GM18868 (cell line): ENCODE measurements at regions not wholly inside any gene's neighbourhood (a gene's known extent, or its start where the extent isn't known, plus 50 kb on each side); places are given as distances from the start of the nearest gene placed in this dataset.
A peak's percentile ranks its signal among the peaks of the same experiment; 100 is the strongest.
"Not testable (repeated sequence)": the region's sequence is repeated elsewhere in the genome, so short reads cannot be mapped to it uniquely, and the experiment has no call there.

ENCODE experiments used
- ATAC-seq: cut with Tn5 transposase; IDR thresholded peaks from one replicate; pipeline ENCODE4 v1.9.1; 2021; ENCODE audit warnings: mild to moderate bottlenecking, moderate library complexity; ENCODE audit not compliant: unreplicated experiment

- ATAC-seq: no peak
Observed at GRCh38 chr12:60451457-60451856, 855.6 kb downstream of the SLC16A7 start.

- ATAC-seq: no peak
Observed at GRCh38 chr12:60465060-60465459, 869.2 kb downstream of the SLC16A7 start.

DNA sequence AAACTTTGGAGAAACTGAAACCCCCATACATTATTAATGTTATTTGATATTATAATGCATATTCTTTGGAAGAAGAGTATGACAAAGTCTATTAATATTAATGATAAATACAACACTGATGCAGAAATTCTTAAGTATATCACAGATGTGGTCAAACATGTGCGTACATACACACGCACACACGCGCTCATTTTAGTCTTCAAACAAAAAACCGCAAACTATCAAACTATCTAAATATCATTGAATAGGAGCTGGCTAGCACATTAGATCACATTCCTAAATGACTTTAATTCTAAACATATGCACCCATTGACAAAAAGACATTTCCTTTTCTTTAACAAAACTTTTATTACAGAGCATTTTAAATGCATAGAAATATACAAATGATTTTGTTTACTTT, 872.7 kb downstream of the SLC16A7 start:
- ATAC-seq: no peak

GRCh38 chr12:60475825-60476224, 880.0 kb downstream of the SLC16A7 start:
- ATAC-seq: no peak

GRCh38 chr12:60487284-60487683, 891.5 kb downstream of the SLC16A7 start:
- ATAC-seq: no peak

DNA sequence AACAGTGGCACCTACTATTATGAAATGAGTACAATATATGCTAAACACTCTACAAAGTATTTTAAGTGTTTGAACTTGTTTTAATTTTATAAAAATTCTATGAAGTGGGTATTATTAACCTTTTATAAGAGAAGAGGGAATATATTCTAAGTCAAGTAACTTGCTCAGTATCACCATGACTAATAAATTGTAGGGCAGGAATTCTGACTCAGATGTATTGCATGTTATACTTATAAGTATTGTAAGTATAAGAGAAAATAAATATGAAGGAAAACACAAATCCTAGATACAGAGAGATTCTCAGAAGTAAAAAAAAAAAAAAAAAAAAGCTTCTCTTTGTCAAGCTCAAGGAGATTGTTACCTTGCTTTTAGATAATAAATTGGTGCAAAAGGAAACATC, 893.2 kb downstream of the SLC16A7 start:
- ATAC-seq: no peak

GRCh38 chr12:60494244-60494643, 898.4 kb downstream of the SLC16A7 start:
- peak; percentile 66 for ATAC-seq

- ATAC-seq: no peak
Observed at GRCh38 chr12:60498656-60499055, 902.8 kb downstream of the SLC16A7 start.

DNA sequence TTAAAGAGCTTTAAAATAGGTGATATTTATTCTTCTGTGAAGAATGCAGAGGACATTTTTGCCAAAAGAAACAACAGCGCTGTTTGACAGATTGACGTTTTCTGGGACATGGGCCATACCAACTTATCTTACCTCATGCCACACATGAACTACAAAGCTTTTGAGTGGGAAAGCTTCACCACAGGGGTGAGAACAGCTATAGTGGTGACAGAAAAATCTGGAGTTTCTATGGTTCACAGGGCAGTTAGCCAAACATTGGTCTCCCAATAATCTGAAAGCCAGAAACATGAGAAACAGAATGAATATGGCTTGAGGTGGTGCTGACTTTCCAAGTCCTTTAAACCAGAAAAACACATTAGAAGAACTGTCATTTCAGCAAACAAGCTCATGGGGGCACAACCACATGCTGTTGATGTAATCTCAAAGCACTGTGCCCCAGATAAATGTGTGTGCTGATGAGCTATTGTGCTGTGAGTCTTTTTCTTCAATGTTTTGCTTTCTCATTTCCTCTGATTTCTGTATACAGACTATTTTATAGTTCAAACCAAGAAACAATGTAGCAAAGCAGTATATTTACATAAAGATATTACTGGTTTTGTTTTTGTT, 905.4 kb downstream of the SLC16A7 start:
- ATAC-seq: no peak

DNA sequence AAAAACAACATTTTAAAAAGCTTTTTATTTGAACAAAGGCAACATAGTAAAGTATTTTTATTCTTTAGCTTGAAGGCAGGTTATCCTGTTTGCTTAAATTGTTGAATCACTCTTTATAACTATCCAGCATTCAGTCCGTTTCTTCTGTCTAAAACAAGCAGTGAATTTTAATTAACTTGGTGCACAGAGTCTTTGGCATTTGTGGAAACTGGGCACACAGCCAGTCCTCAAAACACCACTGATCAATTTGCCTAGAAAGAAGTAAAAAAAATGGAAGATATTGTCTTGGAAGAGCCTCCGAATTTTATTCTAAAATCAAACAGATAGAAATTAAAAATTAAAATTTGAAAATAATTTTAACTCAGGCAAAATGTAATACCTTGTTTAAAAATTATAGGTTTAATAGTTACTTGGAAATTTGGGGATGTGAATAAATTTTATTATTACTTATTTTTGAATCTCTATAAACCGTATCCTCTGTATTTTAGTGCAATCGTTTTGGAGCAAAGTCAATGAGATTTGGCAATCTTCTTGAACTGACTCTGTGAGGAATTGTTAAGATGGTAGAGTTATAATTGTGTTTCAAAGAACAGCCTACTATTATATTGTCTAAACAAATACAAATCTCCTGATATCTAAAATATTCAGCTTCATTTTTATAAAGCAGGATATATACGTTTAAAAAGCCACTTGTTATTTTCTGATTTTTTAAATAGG, 927.0 kb downstream of the SLC16A7 start:
- ATAC-seq: no peak

DNA sequence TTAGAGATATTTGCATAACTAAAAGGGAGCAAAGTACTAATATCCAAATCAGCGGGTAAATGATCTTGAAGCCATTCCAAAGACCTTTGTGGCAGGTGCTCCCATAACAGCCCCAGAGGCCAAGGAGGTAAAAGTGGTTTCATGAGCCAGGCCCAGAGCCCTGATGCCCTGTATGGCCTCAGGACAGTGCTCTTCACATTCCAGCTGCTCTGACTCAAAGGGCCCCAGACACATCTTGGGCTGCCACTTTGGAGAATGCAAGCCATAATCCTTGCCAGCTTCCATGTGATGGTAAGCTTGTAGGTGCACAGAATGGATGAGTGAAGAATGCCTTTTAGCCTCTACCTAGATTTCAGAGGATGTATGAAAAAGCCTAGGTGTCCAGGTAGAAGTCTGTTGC, 933.4 kb downstream of the SLC16A7 start:
- no peak for ATAC-seq

GRCh38 chr12:60529723-60530122, 933.9 kb downstream of the SLC16A7 start:
- no peak for ATAC-seq

- ATAC-seq: no peak
Observed at GRCh38 chr12:60535363-60535762, 939.5 kb downstream of the SLC16A7 start.

DNA sequence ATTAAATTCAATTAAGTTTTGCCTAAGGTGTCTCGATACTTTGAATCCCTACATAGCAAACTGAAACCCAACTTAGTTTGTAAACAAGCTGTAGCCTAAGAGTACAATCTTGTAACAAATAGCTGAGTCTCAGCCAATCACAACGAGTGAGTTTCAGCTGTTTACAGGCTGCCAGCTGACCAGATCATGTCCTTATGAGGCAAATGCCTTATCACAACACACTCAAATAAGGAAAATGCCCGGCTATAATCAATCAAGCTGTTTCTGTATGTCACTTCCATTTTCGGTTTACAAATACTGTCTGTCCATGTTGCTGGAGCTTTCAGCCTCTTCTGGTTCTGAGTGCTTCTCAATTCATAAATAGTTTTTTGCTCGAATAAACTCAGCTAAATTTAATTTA, 943.8 kb downstream of the SLC16A7 start:
- no peak for ATAC-seq

DNA sequence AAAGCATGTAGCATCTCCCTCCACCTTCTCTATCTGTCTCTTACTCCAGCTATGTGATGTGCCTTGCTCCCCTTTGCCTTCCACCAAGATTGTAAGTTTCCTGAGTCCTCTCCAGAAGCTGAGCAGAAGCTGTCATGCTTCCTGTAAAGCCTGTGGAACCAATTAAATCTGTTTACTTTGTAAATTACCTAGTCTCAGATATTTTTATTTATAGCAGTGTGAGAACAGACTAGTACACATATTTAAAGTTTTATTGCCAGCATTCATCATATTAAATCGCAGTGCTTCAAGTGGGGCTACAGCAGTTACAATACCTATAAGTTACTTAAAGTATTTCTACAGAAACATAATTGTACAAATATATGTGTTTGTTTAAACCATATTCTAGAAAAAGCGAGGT, 973.1 kb downstream of the SLC16A7 start:
- no peak for ATAC-seq

- no peak for ATAC-seq
Observed at GRCh38 chr12:60577607-60578006, 981.8 kb downstream of the SLC16A7 start.

DNA sequence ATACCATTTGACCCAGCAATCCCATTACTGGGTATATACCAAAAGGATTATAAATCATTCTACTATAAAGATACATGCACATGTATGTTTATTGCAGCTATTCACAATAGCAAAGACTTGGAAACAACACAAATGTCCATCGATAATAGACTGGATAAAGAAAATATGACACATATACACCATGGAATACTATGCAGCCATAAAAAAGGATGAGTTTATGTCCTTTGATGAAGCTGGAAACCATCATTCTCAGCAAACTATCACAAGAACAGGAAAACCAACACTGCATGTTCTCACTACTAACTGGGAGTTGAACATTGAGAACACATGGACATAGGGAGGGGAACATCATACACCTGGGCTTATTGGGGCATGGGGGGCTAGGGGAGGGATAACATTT, 991.8 kb downstream of the SLC16A7 start:
- not testable (repeated sequence) for ATAC-seq

DNA sequence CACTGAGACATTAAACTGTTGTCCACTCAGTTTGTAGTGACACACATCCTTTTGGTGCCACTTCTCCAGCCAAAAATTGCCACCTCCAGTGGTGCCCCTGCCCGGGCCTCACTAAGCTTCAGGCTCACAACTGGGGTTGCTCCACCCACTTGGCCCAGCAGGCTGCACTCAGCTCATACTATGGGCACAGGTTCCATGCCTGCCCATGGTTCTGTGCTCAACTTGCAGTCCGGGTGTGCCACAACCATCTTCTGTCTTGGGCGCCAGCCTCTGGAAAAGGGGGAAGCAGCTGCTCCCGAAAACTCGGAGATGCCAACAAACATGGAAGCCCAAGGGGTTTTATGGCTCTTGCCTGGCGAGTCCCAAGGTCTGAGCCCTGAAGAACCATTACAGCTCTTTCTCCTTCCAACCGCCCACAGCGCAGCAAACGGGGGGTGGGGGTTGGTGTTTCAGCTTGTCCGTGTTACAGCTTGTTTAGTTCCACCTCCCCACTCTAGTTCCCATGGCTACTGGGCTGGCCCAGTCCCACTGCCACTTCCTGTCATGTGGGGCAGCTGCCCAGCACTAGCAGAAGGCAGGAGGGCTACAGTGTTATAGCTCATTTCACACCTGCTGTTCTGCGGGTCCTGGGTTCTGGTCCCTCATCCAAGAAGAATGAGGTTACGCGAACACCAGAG, 998.3 kb downstream of the SLC16A7 start:
- ATAC-seq: no peak

DNA sequence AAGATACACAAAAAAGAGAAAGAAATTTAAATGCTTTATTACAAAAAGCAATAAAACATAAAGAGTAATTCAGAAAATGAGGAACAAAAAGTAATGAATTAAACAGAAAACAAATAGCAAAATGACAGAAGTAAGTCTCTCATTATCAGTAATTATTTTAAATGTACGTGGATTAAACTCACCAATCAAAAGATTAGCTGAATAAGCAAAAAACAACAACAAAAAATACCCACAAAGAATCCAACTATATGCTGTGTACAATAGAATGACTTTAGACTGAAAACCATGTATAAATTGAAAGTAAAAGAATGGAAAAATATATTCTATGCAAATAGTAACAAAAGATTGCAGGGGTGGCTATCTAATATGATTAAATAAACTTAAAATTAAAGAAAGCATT, 1006.8 kb downstream of the SLC16A7 start:
- no peak for ATAC-seq

DNA sequence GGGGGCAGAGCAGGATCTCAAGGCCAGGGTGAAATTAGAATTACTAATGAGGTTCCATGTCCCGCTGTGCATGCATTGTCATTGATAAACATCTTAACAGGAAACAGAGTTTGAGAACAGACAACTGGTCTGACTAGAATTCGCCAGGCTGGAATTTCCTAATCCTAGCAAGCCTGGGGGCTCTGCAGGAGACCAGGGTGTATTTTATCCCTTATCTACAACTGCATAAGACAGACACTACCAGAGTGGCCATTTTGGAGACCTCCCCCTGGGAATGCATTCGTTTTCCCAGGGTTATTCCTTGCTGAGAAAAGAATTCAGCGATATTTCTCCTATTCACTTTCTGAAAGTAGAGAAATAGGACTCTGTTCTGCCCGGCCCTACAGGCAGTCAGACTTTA, 1007.6 kb downstream of the SLC16A7 start:
- ATAC-seq: not testable (repeated sequence)

- ATAC-seq: no peak
Observed at GRCh38 chr12:60616400-60616799, 1020.6 kb downstream of the SLC16A7 start.

DNA sequence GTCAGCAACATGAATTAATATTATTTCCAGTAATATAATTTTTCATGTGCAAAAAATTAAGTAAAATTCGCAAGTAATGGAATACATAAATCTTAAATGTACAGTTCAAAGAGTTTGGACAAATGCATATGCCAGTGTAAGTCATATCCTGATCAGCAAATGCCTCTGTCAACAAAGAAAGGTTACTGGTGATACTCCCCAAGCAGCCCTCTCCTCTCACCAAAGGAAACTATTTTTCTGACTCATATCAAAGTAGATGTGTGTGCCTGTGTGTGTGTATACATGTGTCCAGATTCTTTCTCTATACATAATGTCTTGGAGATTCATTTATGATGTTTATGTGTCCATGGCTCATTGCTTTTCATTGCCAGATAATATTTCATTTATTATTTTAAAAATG, 1035.0 kb downstream of the SLC16A7 start:
- no peak for ATAC-seq
